Neural cell (in vitro differentiated cells): ENCODE measurements at regions not wholly inside any gene's neighbourhood (a gene's known extent, or its start where the extent isn't known, plus 50 kb on each side); places are given as distances from the start of the nearest gene placed in this dataset.

ENCODE experiments used
- H2AFZ ChIP-seq: fragments of 200-600, 300-800 bp; sonication (generic), shearing (Covaris generic); 2 replicates; pipeline ENCODE4 v1.6.0; 2014; ENCODE audit warnings: low read depth, mild to moderate bottlenecking, antibody characterized with exemption, low read length, moderate library complexity
- H3F3A ChIP-seq: fragments of 200-600 bp; shearing (Covaris generic); 2 replicates; pipeline ENCODE4 v1.6.1; 2016; ENCODE audit warnings: mild to moderate bottlenecking, moderate library complexity, mixed read lengths, antibody characterized with exemption, low read length; ENCODE audit not compliant: insufficient read depth, poor library complexity, severe bottlenecking
- H3K27ac ChIP-seq: fragments of 200-600, 300-800 bp; sonication (generic), shearing (Covaris generic); 2 replicates; pipeline ENCODE4 v1.5.1; 2014; ENCODE audit warnings: mild to moderate bottlenecking, low read length, moderate library complexity
- H3K27me3 ChIP-seq: fragments of 300-800, 200-600 bp; sonication (generic), shearing (Covaris generic); 2 replicates; pipeline ENCODE4 v1.6.0; 2014; ENCODE audit warnings: mild to moderate bottlenecking, low read depth, low read length, moderate library complexity; ENCODE audit not compliant: insufficient read depth
- H3K36me3 ChIP-seq: fragments of 300-800, 200-600 bp; sonication (generic), shearing (Covaris generic); 2 replicates; pipeline ENCODE4 v1.5.1; 2014; ENCODE audit warnings: mild to moderate bottlenecking, antibody characterized with exemption, low read length, moderate library complexity; ENCODE audit not compliant: insufficient read depth
- H3K4me2 ChIP-seq: fragments of 300-800, 200-600 bp; sonication (generic), shearing (Covaris generic); 2 replicates; pipeline ENCODE4 v1.6.0; 2014; ENCODE audit warnings: mild to moderate bottlenecking, low read length
- H3K4me3 ChIP-seq: fragments of 300-800, 200-600 bp; sonication (generic), shearing (Covaris generic); 2 replicates; pipeline ENCODE4 v1.5.1; 2014; ENCODE audit warnings: mild to moderate bottlenecking, low read length, moderate library complexity
- H3K79me2 ChIP-seq: fragments of 200-600 bp; shearing (Covaris generic); replicated peaks from 2 replicates; pipeline ENCODE4 v1.6.0; 2014; ENCODE audit warnings: mild to moderate bottlenecking, low read length, moderate library complexity; ENCODE audit not compliant: insufficient read depth
- H3K9ac ChIP-seq: fragments of 300-800, 200-600 bp; sonication (generic), shearing (Covaris generic); 2 replicates; pipeline ENCODE4 v1.6.1; 2016; ENCODE audit warnings: mild to moderate bottlenecking, low read length, mixed read lengths
- H3K9me2 ChIP-seq: fragments of 200-600 bp; shearing (Covaris generic); 2 replicates; pipeline ENCODE4 v1.6.1; 2016; ENCODE audit warnings: mild to moderate bottlenecking, low read length, mixed read lengths; ENCODE audit not compliant: insufficient read depth
- H3K9me3 ChIP-seq: fragments of 200-600, 300-800 bp; sonication (generic), shearing (Covaris generic); 2 replicates; pipeline ENCODE4 v1.6.1; 2016; ENCODE audit warnings: mild to moderate bottlenecking, mixed run types, low read length, moderate library complexity, mixed read lengths
- H4K20me1 ChIP-seq: fragments of 200-600 bp; shearing (Covaris generic); 2 replicates; pipeline ENCODE4 v1.6.1; 2016; ENCODE audit warnings: mild to moderate bottlenecking, mixed run types; ENCODE audit not compliant: insufficient read depth
- EP300 ChIP-seq: fragments of 450-650 bp; conservative IDR thresholded peaks from 2 replicates; pipeline ENCODE4 v1.6.1; 2014; ENCODE audit warnings: antibody characterized with exemption, mild to moderate bottlenecking, moderate library complexity; ENCODE audit not compliant: poor library complexity, severe bottlenecking
- EZH2 ChIP-seq: fragments of 200-600, 300-800 bp; shearing (Covaris generic), sonication (generic); IDR thresholded peaks from 2 replicates; pipeline ENCODE4 v1.6.1; 2014; ENCODE audit warnings: antibody characterized with exemption, low read length, borderline replicate concordance, mild to moderate bottlenecking; ENCODE audit not compliant: insufficient read depth, poor library complexity, severe bottlenecking
- MXI1 ChIP-seq: fragments of 450-650 bp; conservative IDR thresholded peaks from 2 replicates; pipeline ENCODE4 v1.6.1; 2014; ENCODE audit warnings: antibody characterized with exemption, mild to moderate bottlenecking; ENCODE audit not compliant: poor library complexity, severe bottlenecking
- POLR2AphosphoS5 ChIP-seq: IDR thresholded peaks from 2 replicates; pipeline ENCODE4 v1.6.1; 2012
- RAD21 ChIP-seq: fragments of 450-650 bp; conservative IDR thresholded peaks from 2 replicates; pipeline ENCODE4 v1.6.1; 2014; ENCODE audit warnings: antibody characterized with exemption, mild to moderate bottlenecking, moderate library complexity
- SMC3 ChIP-seq: fragments of 450-650 bp; conservative IDR thresholded peaks from 2 replicates; pipeline ENCODE4 v1.6.1; 2014; ENCODE audit warnings: antibody characterized with exemption, mild to moderate bottlenecking, moderate library complexity; ENCODE audit not compliant: poor library complexity
- TAF1 ChIP-seq: IDR thresholded peaks from 2 replicates; pipeline ENCODE4 v1.6.1; 2012; ENCODE audit warnings: low read depth
- TF ChIP-seq, protein P1 (sequence below): IDR thresholded peaks from 2 replicates; pipeline ENCODE4 v1.6.1; 2012; ENCODE audit warnings: borderline replicate concordance
- TF ChIP-seq, protein P2 (sequence below): fragments of 450-650 bp; IDR thresholded peaks from 2 replicates; pipeline ENCODE4 v1.5.1; 2014; ENCODE audit warnings: antibody characterized with exemption, mild to moderate bottlenecking, moderate library complexity; ENCODE audit not compliant: poor library complexity, severe bottlenecking

DNA sequence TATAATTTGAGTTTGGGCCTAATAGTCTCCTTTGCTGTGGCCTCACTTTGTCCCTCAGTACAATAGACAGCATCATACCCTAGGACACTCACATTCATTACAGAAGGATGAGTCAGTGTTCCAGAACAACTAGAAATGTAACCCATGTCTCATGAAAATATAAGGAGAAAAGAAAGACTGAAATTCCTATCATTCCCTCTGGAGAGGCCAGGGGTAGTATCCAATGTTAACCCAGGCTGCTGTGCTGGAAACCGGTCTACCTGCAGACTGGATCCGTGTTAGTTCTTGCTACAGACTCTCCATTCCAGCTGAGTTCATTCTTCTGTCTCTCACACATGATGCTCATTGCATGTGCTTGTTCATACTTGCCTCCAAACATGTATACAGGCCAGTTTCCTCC is 75.8 kb upstream of the HOXC13 start:
- H3F3A ChIP-seq: no peaks in the 10 kb centered on the region
- no peaks in the 10 kb centered on the region for H3K9me3 ChIP-seq
- H4K20me1 ChIP-seq: no peaks in the 10 kb centered on the region
- H3K27ac ChIP-seq: no peak overlapping the region
- no peaks in the 10 kb centered on the region for H3K27me3 ChIP-seq
- no peak overlapping the region for H2AFZ ChIP-seq
- no peak overlapping the region for H3K9ac ChIP-seq
- TF ChIP-seq POLR2AphosphoS5: no peak
- TF ChIP-seq, protein P1, sequence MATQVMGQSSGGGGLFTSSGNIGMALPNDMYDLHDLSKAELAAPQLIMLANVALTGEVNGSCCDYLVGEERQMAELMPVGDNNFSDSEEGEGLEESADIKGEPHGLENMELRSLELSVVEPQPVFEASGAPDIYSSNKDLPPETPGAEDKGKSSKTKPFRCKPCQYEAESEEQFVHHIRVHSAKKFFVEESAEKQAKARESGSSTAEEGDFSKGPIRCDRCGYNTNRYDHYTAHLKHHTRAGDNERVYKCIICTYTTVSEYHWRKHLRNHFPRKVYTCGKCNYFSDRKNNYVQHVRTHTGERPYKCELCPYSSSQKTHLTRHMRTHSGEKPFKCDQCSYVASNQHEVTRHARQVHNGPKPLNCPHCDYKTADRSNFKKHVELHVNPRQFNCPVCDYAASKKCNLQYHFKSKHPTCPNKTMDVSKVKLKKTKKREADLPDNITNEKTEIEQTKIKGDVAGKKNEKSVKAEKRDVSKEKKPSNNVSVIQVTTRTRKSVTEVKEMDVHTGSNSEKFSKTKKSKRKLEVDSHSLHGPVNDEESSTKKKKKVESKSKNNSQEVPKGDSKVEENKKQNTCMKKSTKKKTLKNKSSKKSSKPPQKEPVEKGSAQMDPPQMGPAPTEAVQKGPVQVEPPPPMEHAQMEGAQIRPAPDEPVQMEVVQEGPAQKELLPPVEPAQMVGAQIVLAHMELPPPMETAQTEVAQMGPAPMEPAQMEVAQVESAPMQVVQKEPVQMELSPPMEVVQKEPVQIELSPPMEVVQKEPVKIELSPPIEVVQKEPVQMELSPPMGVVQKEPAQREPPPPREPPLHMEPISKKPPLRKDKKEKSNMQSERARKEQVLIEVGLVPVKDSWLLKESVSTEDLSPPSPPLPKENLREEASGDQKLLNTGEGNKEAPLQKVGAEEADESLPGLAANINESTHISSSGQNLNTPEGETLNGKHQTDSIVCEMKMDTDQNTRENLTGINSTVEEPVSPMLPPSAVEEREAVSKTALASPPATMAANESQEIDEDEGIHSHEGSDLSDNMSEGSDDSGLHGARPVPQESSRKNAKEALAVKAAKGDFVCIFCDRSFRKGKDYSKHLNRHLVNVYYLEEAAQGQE: no peak
- H3K36me3 ChIP-seq: no peaks in the 10 kb centered on the region
- no peaks in the 10 kb centered on the region for H3K9me2 ChIP-seq
- no peak overlapping the region for H3K4me2 ChIP-seq
- no peaks in the 10 kb centered on the region for H3K79me2 ChIP-seq
- H3K4me3 ChIP-seq: no peak overlapping the region

DNA sequence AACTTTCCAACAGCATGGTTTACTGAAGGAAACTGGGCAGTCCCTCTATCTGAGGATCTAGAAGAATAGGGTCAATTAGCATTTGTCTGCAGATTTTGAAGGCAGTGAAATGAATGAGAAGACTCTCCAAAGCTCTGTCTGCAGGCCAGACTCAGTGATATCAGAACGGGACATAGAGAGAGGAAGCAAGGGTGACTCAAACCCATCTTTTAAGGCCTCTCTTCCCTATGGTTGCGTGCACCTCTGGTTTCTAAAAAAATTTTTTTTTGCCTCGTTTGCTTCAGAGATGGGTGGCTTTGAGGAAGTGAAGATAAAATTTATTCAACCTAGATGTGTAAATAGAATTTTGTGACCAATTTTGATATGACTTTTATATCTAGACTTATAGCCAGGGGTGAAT is 71.9 kb upstream of the HOXC13 start:
- no peak overlapping the region for H3K4me3 ChIP-seq
- no peaks in the 10 kb centered on the region for H3F3A ChIP-seq
- H3K9me2 ChIP-seq: no peaks in the 10 kb centered on the region
- H2AFZ ChIP-seq: no peak overlapping the region
- H3K36me3 ChIP-seq: no peaks in the 10 kb centered on the region
- no peak overlapping the region for H3K9ac ChIP-seq
- no peaks in the 10 kb centered on the region for H3K79me2 ChIP-seq
- H4K20me1 ChIP-seq: no peaks in the 10 kb centered on the region
- H3K4me2 ChIP-seq: no peak overlapping the region
- H3K27ac ChIP-seq: no peak overlapping the region
- H3K9me3 ChIP-seq: no peaks in the 10 kb centered on the region
- H3K27me3 ChIP-seq: no peaks in the 10 kb centered on the region
- no peak for TF ChIP-seq EP300
- no peak for TF ChIP-seq POLR2AphosphoS5
- TF ChIP-seq MXI1: no peak
- TF ChIP-seq, protein P1: no peak
- no peak for TF ChIP-seq SMC3
- TF ChIP-seq, protein P2, sequence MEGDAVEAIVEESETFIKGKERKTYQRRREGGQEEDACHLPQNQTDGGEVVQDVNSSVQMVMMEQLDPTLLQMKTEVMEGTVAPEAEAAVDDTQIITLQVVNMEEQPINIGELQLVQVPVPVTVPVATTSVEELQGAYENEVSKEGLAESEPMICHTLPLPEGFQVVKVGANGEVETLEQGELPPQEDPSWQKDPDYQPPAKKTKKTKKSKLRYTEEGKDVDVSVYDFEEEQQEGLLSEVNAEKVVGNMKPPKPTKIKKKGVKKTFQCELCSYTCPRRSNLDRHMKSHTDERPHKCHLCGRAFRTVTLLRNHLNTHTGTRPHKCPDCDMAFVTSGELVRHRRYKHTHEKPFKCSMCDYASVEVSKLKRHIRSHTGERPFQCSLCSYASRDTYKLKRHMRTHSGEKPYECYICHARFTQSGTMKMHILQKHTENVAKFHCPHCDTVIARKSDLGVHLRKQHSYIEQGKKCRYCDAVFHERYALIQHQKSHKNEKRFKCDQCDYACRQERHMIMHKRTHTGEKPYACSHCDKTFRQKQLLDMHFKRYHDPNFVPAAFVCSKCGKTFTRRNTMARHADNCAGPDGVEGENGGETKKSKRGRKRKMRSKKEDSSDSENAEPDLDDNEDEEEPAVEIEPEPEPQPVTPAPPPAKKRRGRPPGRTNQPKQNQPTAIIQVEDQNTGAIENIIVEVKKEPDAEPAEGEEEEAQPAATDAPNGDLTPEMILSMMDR: no peak
- no peak for TF ChIP-seq TAF1
- no peak for TF ChIP-seq EZH2
- no peak for TF ChIP-seq RAD21
